CD4-positive, alpha-beta T cell treated with Interferon alpha-2 for 1 hour (primary cell): ENCODE measurements at regions not wholly inside any gene's neighbourhood (a gene's known extent, or its start where the extent isn't known, plus 50 kb on each side); places are given as distances from the start of the nearest gene placed in this dataset.

ENCODE experiments used
- DNase-seq, 2 donors: peaks; one replicate each; pipeline ENCODE4 v3.0.0-alpha.2; 2020 to 2022

- no peak for DNase-seq
These were observed 200.0 kb upstream of the PMEPA1 start for GRCh38 chr20:57909763-57910331.

- DNase-seq, result no peak
These were observed 199.2 kb upstream of the PMEPA1 start for GRCh38 chr20:57908704-57909630.

GRCh38 chr20:57908226-57908625, 198.4 kb upstream of the PMEPA1 start:
- DNase-seq, result no peak

GRCh38 chr20:57907131-57908000, 197.6 kb upstream of the PMEPA1 start:
- DNase-seq, result no peak

GRCh38 chr20:57905448-57905847, 195.6 kb upstream of the PMEPA1 start:
- DNase-seq, result no peak

GRCh38 chr20:57904314-57905105, 194.7 kb upstream of the PMEPA1 start:
- no peak for DNase-seq

- no peak for DNase-seq
These were observed 192.7 kb upstream of the PMEPA1 start for GRCh38 chr20:57902473-57902872.

GRCh38 chr20:57901526-57901925, 191.7 kb upstream of the PMEPA1 start:
- DNase-seq, result no peak

GRCh38 chr20:57900226-57900905, 190.6 kb upstream of the PMEPA1 start:
- no peak for DNase-seq

- no peak for DNase-seq
These were observed 189.7 kb upstream of the PMEPA1 start for GRCh38 chr20:57899554-57899953.

GRCh38 chr20:57898332-57898731, 188.5 kb upstream of the PMEPA1 start:
- DNase-seq, result no peak

- DNase-seq, result no peak
These were observed 188.1 kb upstream of the PMEPA1 start for GRCh38 chr20:57897891-57898290.

- DNase-seq, result no peak
These were observed 187.5 kb upstream of the PMEPA1 start for GRCh38 chr20:57897156-57897874.

GRCh38 chr20:57896563-57896962, 186.7 kb upstream of the PMEPA1 start:
- no peak for DNase-seq

- no peak for DNase-seq
These were observed 186.2 kb upstream of the PMEPA1 start for GRCh38 chr20:57896017-57896416.

- DNase-seq, result no peak
These were observed 185.5 kb upstream of the PMEPA1 start for GRCh38 chr20:57895161-57895855.

- DNase-seq, result no peak
These were observed 184.7 kb upstream of the PMEPA1 start for GRCh38 chr20:57894522-57894921.

GRCh38 chr20:57894096-57894495, 184.3 kb upstream of the PMEPA1 start:
- no peak for DNase-seq

- no peak for DNase-seq
These were observed 183.7 kb upstream of the PMEPA1 start for GRCh38 chr20:57893366-57893999.

GRCh38 chr20:57892471-57892870, 182.7 kb upstream of the PMEPA1 start:
- DNase-seq, result no peak
